Stimulated activated CD4-positive, alpha-beta T cell treated with anti-CD3 and anti-CD28 coated beads, Interleukin-15, amount 100 ng/mL, for 1 hour (primary cell): ENCODE measurements at regions not wholly inside any gene's neighbourhood (a gene's known extent, or its start where the extent isn't known, plus 50 kb on each side); places are given as distances from the start of the nearest gene placed in this dataset.
"Not testable (repeated sequence)": the region's sequence is repeated elsewhere in the genome, so short reads cannot be mapped to it uniquely, and the experiment has no call there.

ENCODE experiments used
- DNase-seq, 2 donors: peaks; one replicate each; pipeline ENCODE4 v3.0.0-alpha.2; 2020; ENCODE audit warnings: low read depth in 1 of 2, low spot score in 1 of 2

DNA sequence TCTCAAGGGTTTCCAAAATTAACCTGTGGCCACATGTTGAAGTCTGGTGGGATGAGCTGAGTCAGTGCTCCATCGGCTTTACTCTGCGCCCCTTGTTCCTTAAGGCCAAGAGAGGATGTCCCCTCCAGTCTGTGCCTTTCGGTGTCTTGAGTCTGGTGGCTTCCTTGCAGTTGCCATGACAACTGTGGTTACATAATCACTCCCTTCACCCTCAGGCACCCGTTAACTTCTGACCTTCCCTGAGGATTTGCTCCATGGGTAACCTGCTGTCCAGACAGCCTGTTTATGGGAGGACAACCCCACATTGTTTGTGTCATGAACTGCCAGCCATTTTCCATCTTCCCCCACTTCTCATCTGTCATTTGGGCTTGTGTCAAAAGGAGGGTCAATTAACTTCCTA, 401.1 kb upstream of the LCORL start:
- DNase-seq: no peak

DNA sequence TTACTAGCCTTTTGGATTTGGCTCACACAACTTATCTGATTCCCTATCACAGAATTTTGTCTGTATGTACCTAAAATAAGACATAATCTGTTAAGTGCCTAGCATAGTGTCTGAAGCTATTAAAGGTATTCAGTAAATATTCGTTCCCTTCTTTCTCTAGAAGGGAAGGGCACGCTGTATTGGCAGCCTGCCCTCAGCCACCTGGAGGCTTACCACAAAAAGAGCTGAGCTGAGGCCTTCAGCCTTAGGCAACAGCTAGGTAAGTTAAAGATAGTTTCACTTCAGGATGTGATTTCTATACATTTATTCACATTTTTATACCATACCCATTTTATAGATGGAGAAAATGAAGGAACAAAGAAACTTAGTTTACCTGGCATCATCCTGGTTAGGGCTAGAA, 400.0 kb upstream of the LCORL start:
- DNase-seq: no peak

DNA sequence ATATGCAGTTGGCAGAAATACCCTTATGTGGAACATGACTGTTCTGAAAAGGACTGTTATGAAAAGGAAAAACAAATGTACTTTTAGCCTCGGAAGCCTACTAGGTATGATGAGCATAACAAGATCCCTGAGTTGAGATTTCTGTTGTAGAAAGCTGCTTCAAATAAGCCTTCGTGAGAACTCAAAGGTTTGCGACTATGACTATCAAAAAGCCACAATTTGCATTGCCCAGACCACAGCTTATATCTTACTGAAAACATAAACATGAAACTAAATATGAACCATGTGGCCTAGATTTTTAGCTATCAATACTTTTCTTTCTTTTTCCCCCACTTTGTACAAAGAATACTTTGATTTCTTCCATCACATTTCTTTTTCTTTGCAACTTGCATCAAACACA, 398.2 kb upstream of the LCORL start:
- DNase-seq: no peak

- DNase-seq: not testable (repeated sequence)
These were observed 396.8 kb upstream of the LCORL start for GRCh38 chr4:18418195-18418898.

- not testable (repeated sequence) for DNase-seq
These were observed 396.1 kb upstream of the LCORL start for GRCh38 chr4:18417651-18418050.

DNA sequence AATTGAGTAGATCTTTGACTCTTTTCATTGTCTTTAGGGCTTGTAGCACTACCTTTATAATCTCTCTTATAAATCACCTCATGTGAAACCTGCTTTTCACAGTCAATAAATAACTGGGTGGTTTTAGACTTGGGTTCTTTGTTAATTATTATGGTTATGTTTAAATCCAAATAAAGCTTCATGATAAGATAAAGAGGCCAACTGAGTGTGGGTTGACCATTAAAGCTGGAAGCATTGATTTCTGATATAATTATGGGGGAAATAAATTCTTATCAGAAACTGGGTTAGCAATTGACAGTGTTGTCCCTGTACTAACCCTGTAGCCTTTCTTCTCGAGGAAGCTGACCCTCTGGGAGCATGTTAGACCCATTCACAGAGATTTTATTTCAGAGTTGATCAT, 384.7 kb upstream of the LCORL start:
- no peak for DNase-seq

DNA sequence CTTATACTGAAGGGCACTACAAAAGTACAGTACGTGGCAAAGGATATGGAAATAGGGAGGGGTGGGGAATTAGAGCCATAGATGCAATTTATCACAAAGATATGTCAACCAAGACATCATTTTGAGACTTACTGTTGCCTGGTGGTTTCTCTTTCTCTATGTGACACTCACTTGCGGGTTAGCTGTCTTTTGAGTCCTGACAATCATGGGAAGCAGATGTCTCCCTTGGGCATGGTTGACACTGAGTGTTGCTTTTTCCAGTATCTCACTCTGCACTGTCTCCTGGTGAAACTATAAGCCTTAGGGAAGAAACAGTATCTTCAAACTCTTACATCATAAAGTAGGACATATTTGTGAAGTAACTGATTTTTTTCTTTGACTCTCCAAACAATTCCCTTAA, 383.5 kb upstream of the LCORL start:
- no peak for DNase-seq

DNA sequence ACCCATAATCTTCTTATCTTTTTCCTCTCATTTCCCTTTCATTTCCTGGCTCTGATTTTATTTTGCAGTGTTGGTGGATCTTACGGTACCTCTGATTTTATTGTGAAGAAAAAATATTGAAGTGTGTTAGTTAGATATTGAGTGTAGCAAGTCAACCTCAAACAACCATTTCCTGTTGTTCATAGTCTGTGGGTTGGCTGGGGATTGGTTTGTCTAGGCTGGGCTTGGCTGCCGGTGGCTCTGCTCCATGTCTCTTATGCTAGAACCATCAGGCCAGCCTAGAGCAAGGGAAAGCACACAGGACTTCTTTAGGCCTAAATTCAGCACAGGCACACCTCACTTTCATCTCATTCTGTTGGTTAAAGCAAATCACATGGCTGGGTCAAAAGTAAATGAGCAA, 383.1 kb upstream of the LCORL start:
- no peak for DNase-seq

DNA sequence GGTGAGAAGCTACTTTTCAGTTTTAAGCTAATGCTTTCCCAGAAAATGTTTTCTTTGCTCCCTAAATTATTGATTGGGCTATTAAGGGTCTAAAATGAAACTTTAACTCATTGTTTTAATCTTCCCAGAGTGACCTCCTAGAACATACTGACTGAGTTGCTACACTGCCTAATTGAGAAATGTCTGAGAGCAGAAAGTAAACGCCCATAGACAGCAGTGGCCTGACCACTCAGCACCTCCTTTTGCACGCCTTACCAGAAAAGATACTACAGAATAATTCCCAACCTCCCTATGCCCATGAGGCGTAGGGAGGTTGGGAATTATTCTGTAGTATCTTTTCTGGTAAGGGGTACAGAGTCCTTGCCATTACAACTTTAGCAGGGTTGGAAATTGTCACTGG, 381.8 kb upstream of the LCORL start:
- no peak for DNase-seq

DNA sequence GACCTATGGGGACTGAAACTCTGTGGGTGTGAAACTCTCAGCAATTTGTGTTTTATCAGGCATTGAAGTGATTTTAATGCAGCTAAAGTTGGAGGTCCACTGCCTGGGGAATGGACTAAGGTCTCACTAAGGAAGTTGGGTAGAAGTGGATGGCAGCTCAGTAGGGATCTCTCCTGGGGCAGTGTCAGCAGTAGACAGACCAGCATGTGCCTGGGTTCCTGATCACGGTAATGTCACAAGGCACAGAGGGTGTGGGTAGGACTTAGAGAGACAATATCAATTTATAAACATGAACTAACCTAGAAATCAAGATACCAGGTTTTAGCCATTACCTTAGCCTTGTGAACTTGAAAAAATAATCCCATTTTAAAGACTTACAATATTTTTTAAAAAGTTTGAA, 380.3 kb upstream of the LCORL start:
- DNase-seq: no peak

- no peak for DNase-seq
These were observed 379.9 kb upstream of the LCORL start for GRCh38 chr4:18401425-18401824.

DNA sequence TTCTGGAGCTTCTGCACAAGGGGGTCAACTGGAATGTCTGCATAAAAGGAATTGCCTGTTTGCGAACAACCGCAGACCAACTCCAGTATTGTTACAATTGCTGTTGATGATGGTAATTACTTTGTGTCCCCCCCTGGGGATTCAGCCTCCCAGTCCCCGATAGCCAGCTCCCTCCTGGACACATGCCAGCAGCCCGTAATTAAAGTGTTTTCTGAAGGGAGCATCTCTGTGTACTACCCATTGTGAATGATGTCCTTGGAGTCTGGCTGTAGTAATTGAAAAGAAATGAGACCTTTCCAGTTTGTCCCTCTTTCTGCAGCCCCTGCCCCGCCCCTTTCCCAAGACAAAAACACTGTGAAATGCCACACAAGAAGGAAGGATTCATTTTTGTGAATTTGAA, 377.1 kb upstream of the LCORL start:
- no peak for DNase-seq

DNA sequence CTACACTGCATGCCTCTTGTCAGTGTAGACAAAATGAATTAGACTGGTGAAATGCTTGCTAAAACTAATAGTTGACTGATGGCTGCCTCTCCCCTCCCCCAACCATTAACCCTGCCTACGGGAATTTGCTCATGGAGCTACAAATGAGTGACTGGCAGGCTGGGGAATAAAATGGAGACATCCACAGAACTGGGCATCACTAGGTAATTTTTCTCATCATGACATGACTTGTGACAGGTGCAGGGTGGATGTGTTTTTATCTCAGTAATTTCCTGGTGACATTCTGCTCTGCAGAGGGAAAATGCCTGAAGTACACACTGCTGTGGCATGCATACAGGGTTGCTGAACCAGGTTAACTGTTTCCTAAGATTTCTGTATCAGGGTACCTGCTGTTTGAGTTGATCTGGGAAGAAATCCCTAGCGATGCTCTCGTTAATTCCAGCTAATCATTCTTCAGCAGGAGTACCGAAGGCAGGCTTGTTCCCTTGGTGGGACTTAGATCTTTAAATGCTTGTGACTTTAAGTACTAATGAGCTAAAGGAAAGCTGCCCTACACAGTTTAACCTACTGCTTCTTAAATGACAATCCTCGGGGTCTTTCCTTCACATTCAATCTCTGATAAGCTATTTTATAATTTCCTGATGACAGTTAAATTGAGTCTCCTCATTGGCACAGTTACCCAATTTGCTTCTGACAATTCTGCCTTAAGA, 376.3 kb upstream of the LCORL start:
- no peak for DNase-seq

- no peak for DNase-seq
These were observed 373.1 kb upstream of the LCORL start for GRCh38 chr4:18394656-18395055.

DNA sequence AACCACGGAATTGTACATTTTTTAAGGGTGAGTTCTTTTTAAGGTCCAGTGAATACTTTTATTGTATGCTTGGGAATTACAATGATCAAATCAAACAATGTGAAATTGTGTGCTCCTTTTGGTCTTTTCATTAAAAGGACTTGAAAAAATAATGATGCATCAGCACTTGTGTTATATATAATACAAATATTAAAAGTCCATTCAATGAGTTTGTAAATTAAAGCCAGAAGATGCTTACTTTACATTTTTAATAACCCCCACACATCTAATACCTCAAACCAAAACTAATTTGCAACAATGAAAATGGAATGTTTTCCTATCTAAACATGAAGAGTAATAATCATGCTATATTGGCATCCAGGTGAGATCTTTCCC, 369.8 kb upstream of the LCORL start:
- no peak for DNase-seq

DNA sequence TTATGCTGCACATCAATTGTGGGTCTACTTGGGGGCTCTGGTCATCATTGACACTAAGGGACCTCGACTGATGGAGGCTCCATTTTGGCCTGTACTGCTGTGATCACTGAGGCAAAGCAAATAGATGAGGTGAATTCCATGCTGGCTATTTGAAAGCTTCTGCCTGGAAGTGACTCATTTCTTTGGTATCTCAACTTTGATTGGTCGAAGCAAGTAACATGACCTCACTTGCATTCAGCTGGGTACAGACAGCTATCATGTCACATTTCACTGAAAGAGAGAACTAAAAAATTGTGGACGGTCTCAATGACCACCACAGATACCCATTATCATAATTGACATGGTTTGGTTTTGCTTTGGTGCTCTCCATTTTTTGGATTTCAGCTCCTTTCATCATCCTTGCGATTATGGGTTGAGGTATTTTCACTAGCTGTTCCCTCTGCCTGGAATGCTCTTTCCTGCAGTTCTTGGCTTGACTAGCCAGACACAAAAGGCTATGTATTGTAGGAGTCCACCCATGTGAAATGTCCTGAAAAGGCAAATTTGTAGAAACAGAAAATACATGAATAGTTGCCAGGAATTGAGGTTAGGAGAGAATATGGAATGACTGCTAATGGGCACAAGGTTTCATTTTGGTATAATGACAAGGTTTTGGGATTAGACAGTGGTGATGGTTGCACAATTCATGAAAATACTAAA, 369.2 kb upstream of the LCORL start:
- DNase-seq: no peak

- no peak for DNase-seq
These were observed 367.6 kb upstream of the LCORL start for GRCh38 chr4:18389115-18389514.

DNA sequence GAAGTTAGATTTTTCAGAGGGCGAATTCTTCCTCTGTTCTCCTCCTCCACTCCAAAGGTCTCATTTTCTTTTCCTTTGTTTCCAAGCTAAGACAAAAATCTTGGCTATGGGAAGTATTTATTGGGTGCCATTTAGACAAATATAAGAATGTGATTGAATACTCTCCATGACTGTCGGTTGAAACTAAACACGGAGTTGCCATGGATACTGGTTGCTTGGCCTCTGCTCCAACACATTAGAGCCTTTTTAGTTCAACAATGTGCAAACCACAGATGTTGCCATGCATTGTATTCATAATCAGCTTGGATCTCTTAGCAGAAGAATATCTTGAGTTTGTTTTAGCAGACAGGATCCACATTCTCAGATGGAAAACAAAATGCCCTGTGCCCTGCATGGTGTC, 366.5 kb upstream of the LCORL start:
- DNase-seq: no peak

DNA sequence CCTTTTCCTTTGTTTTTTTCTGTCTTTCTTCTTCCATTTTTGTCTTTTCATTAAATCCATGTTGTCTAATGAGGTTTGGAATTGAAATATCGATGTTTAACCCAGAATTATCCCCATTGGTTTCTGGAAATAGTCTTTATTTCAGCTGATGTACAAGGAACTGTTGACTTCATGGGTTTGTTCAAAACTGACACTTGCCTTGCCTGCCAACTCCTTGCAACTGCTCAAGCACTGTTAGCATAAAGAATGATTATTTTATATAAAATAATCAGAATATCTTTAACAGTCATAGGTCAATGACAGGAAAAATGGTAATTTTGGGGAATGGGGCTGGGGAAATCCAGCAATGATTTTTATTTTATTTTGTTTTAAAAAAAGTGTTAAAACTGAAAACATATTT, 359.6 kb upstream of the LCORL start:
- no peak for DNase-seq

- no peak for DNase-seq
These were observed 348.0 kb upstream of the LCORL start for GRCh38 chr4:18369561-18369960.

GRCh38 chr4:18366892-18367291, 345.3 kb upstream of the LCORL start:
- no peak for DNase-seq

DNA sequence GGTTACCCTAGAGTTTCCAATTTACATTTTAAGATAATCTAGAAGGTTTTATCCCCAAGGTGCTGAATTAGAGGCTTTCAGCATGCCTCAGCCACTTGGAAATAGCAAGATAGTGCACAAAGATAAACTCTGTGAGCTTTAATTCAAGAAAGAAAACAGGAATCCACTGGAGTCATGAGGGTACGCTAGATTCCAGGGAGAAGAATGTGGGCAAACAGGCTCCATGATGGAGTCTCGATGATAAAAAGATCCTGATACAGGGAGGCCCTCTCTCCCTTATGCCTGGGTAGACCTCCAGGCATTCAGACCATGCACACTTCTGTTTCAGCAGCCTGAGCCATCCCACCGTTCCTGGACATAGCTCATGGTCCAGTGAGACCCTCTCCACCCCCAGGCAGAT, 344.6 kb upstream of the LCORL start:
- no peak for DNase-seq

DNA sequence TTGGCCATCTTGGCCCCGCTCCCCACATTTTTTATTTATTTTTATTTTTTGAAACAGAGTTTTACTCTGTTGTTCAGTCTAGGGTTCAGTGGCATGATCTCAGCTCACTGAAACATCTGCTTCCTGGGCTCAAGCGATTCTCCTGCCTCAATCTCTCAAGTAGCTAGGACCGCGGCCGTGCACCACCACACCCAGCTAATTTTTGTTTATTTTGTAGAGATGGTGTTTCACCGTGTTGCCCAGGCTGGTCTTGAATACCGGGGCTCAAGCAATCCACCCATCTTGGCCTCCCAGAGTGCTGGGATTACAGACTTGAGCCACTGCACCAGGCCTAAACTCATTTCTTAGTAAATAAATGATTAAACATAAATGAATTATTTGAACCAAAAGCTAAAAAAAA, 322.0 kb upstream of the LCORL start:
- no peak for DNase-seq
